MM.1S (cell line): ENCODE measurements at regions not wholly inside any gene's neighbourhood (a gene's known extent, or its start where the extent isn't known, plus 50 kb on each side); places are given as distances from the start of the nearest gene placed in this dataset.

Experiments used
- DNase-seq: peaks from one replicate; pipeline ENCODE4 v3.0.0-alpha.2; 2015
- H2AFZ ChIP-seq: fragments of 300-600 bp; sonication (generic); 2 replicates; pipeline ENCODE4 v1.6.0; 2016; ENCODE audit warnings: antibody characterized with exemption, low read length
- H3F3A ChIP-seq: fragments of 300-600 bp; sonication (generic); 2 replicates; pipeline ENCODE4 v1.6.1; 2016; ENCODE audit warnings: mild to moderate bottlenecking, antibody characterized with exemption, low read length, moderate library complexity, mixed read lengths; ENCODE audit not compliant: insufficient read depth
- H3K27ac ChIP-seq: fragments of 300-600 bp; sonication (generic); 2 replicates; pipeline ENCODE4 v1.5.1; 2016; ENCODE audit warnings: mild to moderate bottlenecking, low read length
- H3K27me3 ChIP-seq: fragments of 300-600 bp; sonication (generic); replicated peaks from 2 replicates; pipeline ENCODE4 v1.6.0; 2016; ENCODE audit warnings: low read length; ENCODE audit not compliant: insufficient read depth
- H3K36me3 ChIP-seq: fragments of 300-600 bp; sonication (generic); replicated peaks from 2 replicates; pipeline ENCODE4 v1.6.1; 2016; ENCODE audit warnings: mild to moderate bottlenecking, low read length, mixed read lengths; ENCODE audit not compliant: insufficient read depth
- H3K4me1 ChIP-seq: fragments of 300-600 bp; sonication (generic); 2 replicates; pipeline ENCODE4 v1.6.1; 2016; ENCODE audit warnings: low read length, mixed read lengths
- H3K4me2 ChIP-seq: fragments of 300-600 bp; sonication (generic); 2 replicates; pipeline ENCODE4 v1.6.0; 2016; ENCODE audit warnings: low read depth, low read length
- H3K4me3 ChIP-seq: fragments of 300-600 bp; sonication (generic); 2 replicates; pipeline ENCODE4 v1.5.1; 2016; ENCODE audit warnings: low read length, mixed read lengths
- H3K79me2 ChIP-seq: fragments of 300-600 bp; sonication (generic); 2 replicates; pipeline ENCODE4 v1.6.1; 2016; ENCODE audit warnings: mixed run types, low read length, mixed read lengths
- H3K9ac ChIP-seq: fragments of 300-600 bp; sonication (generic); 2 replicates; pipeline ENCODE4 v1.6.1; 2016; ENCODE audit warnings: low read length, mixed read lengths
- H3K9me2 ChIP-seq: fragments of 300-600 bp; sonication (generic); replicated peaks from 2 replicates; pipeline ENCODE4 v1.6.1; 2016; ENCODE audit warnings: mild to moderate bottlenecking, low read length, mixed read lengths; ENCODE audit not compliant: insufficient read depth
- H3K9me3 ChIP-seq: fragments of 300-600 bp; sonication (generic); replicated peaks from 2 replicates; pipeline ENCODE4 v1.6.1; 2016; ENCODE audit warnings: mild to moderate bottlenecking, low read length, mixed read lengths; ENCODE audit not compliant: insufficient read depth
- H4K20me1 ChIP-seq: fragments of 300-600 bp; sonication (generic); 2 replicates; pipeline ENCODE4 v1.6.1; 2016; ENCODE audit warnings: mild to moderate bottlenecking, low read length, moderate library complexity, mixed read lengths; ENCODE audit not compliant: insufficient read depth
- CTCF ChIP-seq: fragments of 300-600 bp; sonication (generic); IDR thresholded peaks from 2 replicates; pipeline ENCODE4 v1.5.1; 2016; ENCODE audit warnings: antibody characterized with exemption, low read length, mixed read lengths
- EZH2 ChIP-seq: fragments of 300-600 bp; sonication (generic); optimal IDR thresholded peaks from 2 replicates; pipeline ENCODE3; 2017; ENCODE audit warnings: low read depth, mild to moderate bottlenecking, antibody characterized with exemption, low read length, mixed read lengths
- EZH2phosphoT487 ChIP-seq: fragments of 300-600 bp; sonication (generic); IDR thresholded peaks from 2 replicates; pipeline ENCODE4 v1.6.1; 2018; ENCODE audit warnings: antibody characterized with exemption, low read length

DNA sequence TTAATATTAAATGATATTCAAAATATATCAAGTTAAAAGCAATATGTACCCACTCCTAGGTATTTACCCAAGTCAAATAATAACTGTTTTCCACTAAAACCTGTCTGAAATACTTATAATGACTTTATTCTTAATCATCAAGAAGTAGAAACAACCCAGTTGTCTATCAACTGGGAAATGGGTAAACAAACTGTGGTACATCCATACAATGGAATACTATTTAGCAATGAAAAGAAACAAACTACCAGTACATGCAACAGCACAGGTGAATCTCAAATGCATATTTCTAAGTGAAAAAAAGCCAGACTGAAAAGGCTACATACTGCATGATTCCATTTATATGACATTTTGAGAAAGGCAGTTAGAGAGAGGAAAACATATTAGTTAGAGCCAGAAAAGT lies 559.9 kb downstream of the MBD2 start:
- Histone ChIP-seq H3K9ac (no peak overlapping the region), H3K36me3 (no peaks in the 10 kb centered on the region), H3K27me3 (no peaks in the 10 kb centered on the region), H3K4me1 (no peaks in the 10 kb centered on the region), H2AFZ (no peak overlapping the region), H3K79me2 (no peaks in the 10 kb centered on the region), H3K9me3 (no peaks in the 10 kb centered on the region), H3F3A (no peaks in the 10 kb centered on the region), H4K20me1 (no peaks in the 10 kb centered on the region), H3K9me2 (no peaks in the 10 kb centered on the region), H3K27ac (no peak overlapping the region), H3K4me2 (no peak overlapping the region), H3K4me3 (no peak overlapping the region)
- TF ChIP-seq EZH2 (no peak), CTCF (no peak), EZH2phosphoT487 (no peak)
- no peak for DNase-seq

- no peak overlapping the region for H3K9ac ChIP-seq
- TF ChIP-seq EZH2 (no peak), CTCF (no peak), EZH2phosphoT487 (no peak)
- H3K4me3 ChIP-seq, result no peak overlapping the region
- H3K9me2 ChIP-seq, result no peaks in the 10 kb centered on the region
- no peak overlapping the region for H3K4me2 ChIP-seq
- no peaks in the 10 kb centered on the region for H3K4me1 ChIP-seq
- H3F3A ChIP-seq, result no peaks in the 10 kb centered on the region
- DNase-seq, result no peak
- no peak overlapping the region for H2AFZ ChIP-seq
- H3K79me2 ChIP-seq, result no peaks in the 10 kb centered on the region
- no peaks in the 10 kb centered on the region for H3K9me3 ChIP-seq
- no peak overlapping the region for H3K27ac ChIP-seq
- no peaks in the 10 kb centered on the region for H3K27me3 ChIP-seq
- H4K20me1 ChIP-seq, result no peaks in the 10 kb centered on the region
- H3K36me3 ChIP-seq, result no peaks in the 10 kb centered on the region
These were observed 564.2 kb downstream of the MBD2 start for GRCh38 chr18:53660306-53660705.

GRCh38 chr18:53657257-53657656 lies 567.2 kb downstream of the MBD2 start:
- Histone ChIP-seq H3K27me3 (no peaks in the 10 kb centered on the region), H3K79me2 (no peaks in the 10 kb centered on the region), H2AFZ (no peak overlapping the region), H3K9me2 (no peaks in the 10 kb centered on the region), H3K9ac (no peak overlapping the region), H3K36me3 (no peaks in the 10 kb centered on the region), H3F3A (no peaks in the 10 kb centered on the region), H3K9me3 (no peaks in the 10 kb centered on the region), H3K4me3 (no peak overlapping the region), H3K27ac (no peak overlapping the region), H3K4me2 (no peak overlapping the region), H3K4me1 (no peaks in the 10 kb centered on the region), H4K20me1 (no peaks in the 10 kb centered on the region)
- TF ChIP-seq EZH2phosphoT487 (no peak), EZH2 (no peak), CTCF (no peak)
- no peak for DNase-seq
